ENCODE measurements at regions not wholly inside any gene's neighbourhood (a gene's known extent, or its start where the extent isn't known, plus 50 kb on each side); places are given as distances from the start of the nearest gene placed in this dataset.

GRCh38 chr4:1536579-1537409 lies 130.6 kb upstream of the NKX1-1 start:
- Histone ChIP-seq H3K27ac (ENCODE audit: insufficient read depth, low read length, poor library complexity, severe bottlenecking) (no peak overlapping the region), H3K9me3 (ENCODE audit: control insufficient read depth, low read length) (no peaks in the 10 kb centered on the region), H3K27me3 (replicated peaks; ENCODE audit: control insufficient read depth, insufficient read depth, low read length, poor library complexity, severe bottlenecking) (peaks cover 7% of the 10 kb centered on the region), H3K4me1 (ENCODE audit: control insufficient read depth, insufficient read depth, low read length, poor library complexity, severe bottlenecking) (no peaks in the 10 kb centered on the region), H3K36me3 (ENCODE audit: control insufficient read depth, insufficient read depth, low read length) (no peaks in the 10 kb centered on the region), H3K4me3 (ENCODE audit: insufficient read depth, low read depth, low read length, poor library complexity, severe bottlenecking) (no peak overlapping the region)
- DNase-seq, result no peak

GRCh38 chr4:1535926-1536578 lies 129.8 kb upstream of the NKX1-1 start:
- H3K27me3 ChIP-seq (replicated peaks; ENCODE audit: control insufficient read depth, insufficient read depth, low read length, poor library complexity, severe bottlenecking), result peaks cover 10% of the 10 kb centered on the region
- H3K4me1 ChIP-seq (ENCODE audit: control insufficient read depth, insufficient read depth, low read length, poor library complexity, severe bottlenecking), result no peaks in the 10 kb centered on the region
- H3K27ac ChIP-seq (ENCODE audit: insufficient read depth, low read length, poor library complexity, severe bottlenecking), result no peak overlapping the region
- no peak overlapping the region for H3K4me3 ChIP-seq (ENCODE audit: insufficient read depth, low read depth, low read length, poor library complexity, severe bottlenecking)
- H3K36me3 ChIP-seq (ENCODE audit: control insufficient read depth, insufficient read depth, low read length), result no peaks in the 10 kb centered on the region
- no peaks in the 10 kb centered on the region for H3K9me3 ChIP-seq (ENCODE audit: control insufficient read depth, low read length)
- DNase-seq, result no peak

- Histone ChIP-seq H3K36me3 (ENCODE audit: control insufficient read depth, insufficient read depth, low read length) (no peaks in the 10 kb centered on the region), H3K27ac (ENCODE audit: insufficient read depth, low read length, poor library complexity, severe bottlenecking) (no peak overlapping the region), H3K9me3 (ENCODE audit: control insufficient read depth, low read length) (no peaks in the 10 kb centered on the region), H3K4me3 (ENCODE audit: insufficient read depth, low read depth, low read length, poor library complexity, severe bottlenecking) (no peak overlapping the region), H3K27me3 (replicated peaks; ENCODE audit: control insufficient read depth, insufficient read depth, low read length, poor library complexity, severe bottlenecking) (peaks cover 10% of the 10 kb centered on the region), H3K4me1 (ENCODE audit: control insufficient read depth, insufficient read depth, low read length, poor library complexity, severe bottlenecking) (no peaks in the 10 kb centered on the region)
- no peak for DNase-seq
These were observed 128.8 kb upstream of the NKX1-1 start for GRCh38 chr4:1534876-1535526.

GRCh38 chr4:1534095-1534872 lies 128.0 kb upstream of the NKX1-1 start:
- Histone ChIP-seq H3K4me1 (ENCODE audit: control insufficient read depth, insufficient read depth, low read length, poor library complexity, severe bottlenecking) (no peaks in the 10 kb centered on the region), H3K9me3 (ENCODE audit: control insufficient read depth, low read length) (no peaks in the 10 kb centered on the region), H3K27me3 (replicated peaks; ENCODE audit: control insufficient read depth, insufficient read depth, low read length, poor library complexity, severe bottlenecking) (peaks cover 10% of the 10 kb centered on the region), H3K4me3 (ENCODE audit: insufficient read depth, low read depth, low read length, poor library complexity, severe bottlenecking) (no peak overlapping the region), H3K36me3 (ENCODE audit: control insufficient read depth, insufficient read depth, low read length) (no peaks in the 10 kb centered on the region), H3K27ac (ENCODE audit: insufficient read depth, low read length, poor library complexity, severe bottlenecking) (no peak overlapping the region)
- DNase-seq, result no peak

GRCh38 chr4:1533501-1534064 lies 127.3 kb upstream of the NKX1-1 start:
- H3K27me3 ChIP-seq (replicated peaks; ENCODE audit: control insufficient read depth, insufficient read depth, low read length, poor library complexity, severe bottlenecking), result peaks cover 10% of the 10 kb centered on the region
- no peaks in the 10 kb centered on the region for H3K9me3 ChIP-seq (ENCODE audit: control insufficient read depth, low read length)
- no peaks in the 10 kb centered on the region for H3K36me3 ChIP-seq (ENCODE audit: control insufficient read depth, insufficient read depth, low read length)
- no peak overlapping the region for H3K27ac ChIP-seq (ENCODE audit: insufficient read depth, low read length, poor library complexity, severe bottlenecking)
- DNase-seq, result no peak
- no peaks in the 10 kb centered on the region for H3K4me1 ChIP-seq (ENCODE audit: control insufficient read depth, insufficient read depth, low read length, poor library complexity, severe bottlenecking)
- H3K4me3 ChIP-seq (ENCODE audit: insufficient read depth, low read depth, low read length, poor library complexity, severe bottlenecking), result no peak overlapping the region

- Histone ChIP-seq H3K4me3 (ENCODE audit: insufficient read depth, low read depth, low read length, poor library complexity, severe bottlenecking) (no peak overlapping the region), H3K27me3 (replicated peaks; ENCODE audit: control insufficient read depth, insufficient read depth, low read length, poor library complexity, severe bottlenecking) (peaks cover 10% of the 10 kb centered on the region)
- DNase-seq, result no peak
These were observed 126.5 kb upstream of the NKX1-1 start for GRCh38 chr4:1532549-1533395.

GRCh38 chr4:1531683-1532548 lies 125.7 kb upstream of the NKX1-1 start:
- Histone ChIP-seq H3K4me1 (ENCODE audit: control insufficient read depth, insufficient read depth, low read length, poor library complexity, severe bottlenecking) (no peaks in the 10 kb centered on the region), H3K27ac (ENCODE audit: insufficient read depth, low read length, poor library complexity, severe bottlenecking) (no peak overlapping the region), H3K9me3 (ENCODE audit: control insufficient read depth, low read length) (no peaks in the 10 kb centered on the region), H3K27me3 (replicated peaks; ENCODE audit: control insufficient read depth, insufficient read depth, low read length, poor library complexity, severe bottlenecking) (peaks cover 10% of the 10 kb centered on the region), H3K36me3 (ENCODE audit: control insufficient read depth, insufficient read depth, low read length) (no peaks in the 10 kb centered on the region), H3K4me3 (ENCODE audit: insufficient read depth, low read depth, low read length, poor library complexity, severe bottlenecking) (no peak overlapping the region)
- DNase-seq, result no peak

More at GRCh38 chr4:1532549-1533395, 126.5 kb upstream of the NKX1-1 start:
- no peaks in the 10 kb centered on the region for H3K4me1 ChIP-seq (ENCODE audit: control insufficient read depth, insufficient read depth, low read length, poor library complexity, severe bottlenecking)
- no peaks in the 10 kb centered on the region for H3K9me3 ChIP-seq (ENCODE audit: control insufficient read depth, low read length)
- H3K27ac ChIP-seq (ENCODE audit: insufficient read depth, low read length, poor library complexity, severe bottlenecking), result no peak overlapping the region
- H3K36me3 ChIP-seq (ENCODE audit: control insufficient read depth, insufficient read depth, low read length), result no peaks in the 10 kb centered on the region

- no peaks in the 10 kb centered on the region for H3K4me1 ChIP-seq (ENCODE audit: control insufficient read depth, insufficient read depth, low read length, poor library complexity, severe bottlenecking)
- H3K4me3 ChIP-seq (ENCODE audit: insufficient read depth, low read depth, low read length, poor library complexity, severe bottlenecking), result no peak overlapping the region
- no peak overlapping the region for H3K27ac ChIP-seq (ENCODE audit: insufficient read depth, low read length, poor library complexity, severe bottlenecking)
- peaks cover 10% of the 10 kb centered on the region for H3K27me3 ChIP-seq (replicated peaks; ENCODE audit: control insufficient read depth, insufficient read depth, low read length, poor library complexity, severe bottlenecking)
- DNase-seq, result no peak
- no peaks in the 10 kb centered on the region for H3K36me3 ChIP-seq (ENCODE audit: control insufficient read depth, insufficient read depth, low read length)
- no peaks in the 10 kb centered on the region for H3K9me3 ChIP-seq (ENCODE audit: control insufficient read depth, low read length)
These were observed 124.1 kb upstream of the NKX1-1 start for GRCh38 chr4:1530356-1530755.
